ENCODE measurements at regions not wholly inside any gene's neighbourhood (a gene's known extent, or its start where the extent isn't known, plus 50 kb on each side); places are given as distances from the start of the nearest gene placed in this dataset.

DNA sequence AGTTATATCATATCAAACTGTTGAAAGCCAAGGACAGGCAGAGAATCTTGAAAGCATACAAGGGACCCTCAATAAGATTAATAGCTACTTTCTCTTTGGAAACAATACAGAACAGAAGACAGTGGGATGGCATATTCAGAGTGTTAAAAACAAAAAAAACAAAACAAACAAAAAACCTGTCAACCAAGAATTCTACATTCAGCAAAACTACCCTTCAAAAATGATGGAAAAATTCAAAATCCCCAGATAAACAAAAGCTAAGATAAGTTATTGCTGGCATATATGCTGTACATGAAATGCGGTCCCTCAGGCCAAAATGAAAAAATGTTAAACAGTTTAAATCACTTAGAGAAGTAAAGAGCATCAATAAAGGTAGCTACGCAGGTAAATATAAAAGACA is 425.1 kb downstream of the ACTL7B start:
- H3K4me1 ChIP-seq (ENCODE audit: control insufficient read depth in 1 of 2, insufficient read depth in 2 of 2, low read length in 2 of 2) = no peaks in the 10 kb centered on the region
- RAD21 ChIA-PET (ENCODE audit: low non-redundant PET in 1 of 2, low total read pairs in 2 of 2, uncharacterized antibody in 2 of 2, unreplicated experiment in 2 of 2) = no interaction called here
- H3K36me3 ChIP-seq (ENCODE audit: control insufficient read depth in 1 of 2, insufficient read depth in 2 of 2, low read length in 2 of 2) = no peaks in the 10 kb centered on the region
- BruUV-seq (replicated peaks) = no TSS peak
- H3K4me2 ChIP-seq (ENCODE audit: low read length) = no peak overlapping the region
- H2AFZ ChIP-seq (ENCODE audit: low read depth, low read length, poor library complexity, severe bottlenecking) = no peak overlapping the region
- H3K27ac ChIP-seq (ENCODE audit: low read depth, low read length) = no peak overlapping the region
- intact Hi-C loops (cut with micrococcal nuclease) = no loop called here
- H3K9ac ChIP-seq (ENCODE audit: low read length) = no peak overlapping the region
- no peak for DNase-seq (ENCODE audit: low read depth, low spot score)
- POLR2A ChIA-PET = no interaction called here
- H4K20me1 ChIP-seq (ENCODE audit: insufficient read depth) = no peaks in the 10 kb centered on the region
- no peaks in the 10 kb centered on the region for H3K79me2 ChIP-seq (ENCODE audit: insufficient read depth, low read length)
- ATAC-seq = no peak
- H3K27me3 ChIP-seq (ENCODE audit: insufficient read depth, low read length) = no peaks in the 10 kb centered on the region
- CTCF ChIA-PET = interaction anchor here (0.9 kb wide), 1 partner anchor 14 kb away, joined by 3 read pairs; no protein-coding TSS in a partner anchor
- no peaks in the 10 kb centered on the region; the same call in 1 of the 2 replicates for H3K9me2 ChIP-seq (ENCODE audit: insufficient read depth)
- TF ChIP-seq JUND (IDR thresholded peaks at IDR 0.05) = no peak
- no peak for TF ChIP-seq ZNF274 (IDR thresholded peaks at IDR 0.05; ENCODE audit: low read depth, low read length)
- TF ChIP-seq, protein P1, sequence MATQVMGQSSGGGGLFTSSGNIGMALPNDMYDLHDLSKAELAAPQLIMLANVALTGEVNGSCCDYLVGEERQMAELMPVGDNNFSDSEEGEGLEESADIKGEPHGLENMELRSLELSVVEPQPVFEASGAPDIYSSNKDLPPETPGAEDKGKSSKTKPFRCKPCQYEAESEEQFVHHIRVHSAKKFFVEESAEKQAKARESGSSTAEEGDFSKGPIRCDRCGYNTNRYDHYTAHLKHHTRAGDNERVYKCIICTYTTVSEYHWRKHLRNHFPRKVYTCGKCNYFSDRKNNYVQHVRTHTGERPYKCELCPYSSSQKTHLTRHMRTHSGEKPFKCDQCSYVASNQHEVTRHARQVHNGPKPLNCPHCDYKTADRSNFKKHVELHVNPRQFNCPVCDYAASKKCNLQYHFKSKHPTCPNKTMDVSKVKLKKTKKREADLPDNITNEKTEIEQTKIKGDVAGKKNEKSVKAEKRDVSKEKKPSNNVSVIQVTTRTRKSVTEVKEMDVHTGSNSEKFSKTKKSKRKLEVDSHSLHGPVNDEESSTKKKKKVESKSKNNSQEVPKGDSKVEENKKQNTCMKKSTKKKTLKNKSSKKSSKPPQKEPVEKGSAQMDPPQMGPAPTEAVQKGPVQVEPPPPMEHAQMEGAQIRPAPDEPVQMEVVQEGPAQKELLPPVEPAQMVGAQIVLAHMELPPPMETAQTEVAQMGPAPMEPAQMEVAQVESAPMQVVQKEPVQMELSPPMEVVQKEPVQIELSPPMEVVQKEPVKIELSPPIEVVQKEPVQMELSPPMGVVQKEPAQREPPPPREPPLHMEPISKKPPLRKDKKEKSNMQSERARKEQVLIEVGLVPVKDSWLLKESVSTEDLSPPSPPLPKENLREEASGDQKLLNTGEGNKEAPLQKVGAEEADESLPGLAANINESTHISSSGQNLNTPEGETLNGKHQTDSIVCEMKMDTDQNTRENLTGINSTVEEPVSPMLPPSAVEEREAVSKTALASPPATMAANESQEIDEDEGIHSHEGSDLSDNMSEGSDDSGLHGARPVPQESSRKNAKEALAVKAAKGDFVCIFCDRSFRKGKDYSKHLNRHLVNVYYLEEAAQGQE (IDR thresholded peaks at IDR 0.05; ENCODE audit: low read depth) = no peak
- TF ChIP-seq RAD21 (IDR thresholded peaks at IDR 0.05; ENCODE audit: low read depth) = no peak
- TF ChIP-seq YY1 (IDR thresholded peaks at IDR 0.05; ENCODE audit: extremely low read depth, insufficient replicate concordance, low read depth, low read length) = no peak
- TF ChIP-seq ZFX (IDR thresholded peaks at IDR 0.05) = no peak
- TF ChIP-seq POLR2AphosphoS5 (IDR thresholded peaks at IDR 0.05; ENCODE audit: low read depth, low read length) = no peak
- TF ChIP-seq, protein P2, sequence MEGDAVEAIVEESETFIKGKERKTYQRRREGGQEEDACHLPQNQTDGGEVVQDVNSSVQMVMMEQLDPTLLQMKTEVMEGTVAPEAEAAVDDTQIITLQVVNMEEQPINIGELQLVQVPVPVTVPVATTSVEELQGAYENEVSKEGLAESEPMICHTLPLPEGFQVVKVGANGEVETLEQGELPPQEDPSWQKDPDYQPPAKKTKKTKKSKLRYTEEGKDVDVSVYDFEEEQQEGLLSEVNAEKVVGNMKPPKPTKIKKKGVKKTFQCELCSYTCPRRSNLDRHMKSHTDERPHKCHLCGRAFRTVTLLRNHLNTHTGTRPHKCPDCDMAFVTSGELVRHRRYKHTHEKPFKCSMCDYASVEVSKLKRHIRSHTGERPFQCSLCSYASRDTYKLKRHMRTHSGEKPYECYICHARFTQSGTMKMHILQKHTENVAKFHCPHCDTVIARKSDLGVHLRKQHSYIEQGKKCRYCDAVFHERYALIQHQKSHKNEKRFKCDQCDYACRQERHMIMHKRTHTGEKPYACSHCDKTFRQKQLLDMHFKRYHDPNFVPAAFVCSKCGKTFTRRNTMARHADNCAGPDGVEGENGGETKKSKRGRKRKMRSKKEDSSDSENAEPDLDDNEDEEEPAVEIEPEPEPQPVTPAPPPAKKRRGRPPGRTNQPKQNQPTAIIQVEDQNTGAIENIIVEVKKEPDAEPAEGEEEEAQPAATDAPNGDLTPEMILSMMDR (IDR thresholded peaks at IDR 0.05 in 2 of 3, conservative IDR thresholded peaks at IDR 0.05 in 1 of 3; ENCODE audit: borderline replicate concordance in 1 of 3, insufficient read depth in 1 of 3, low read depth in 2 of 3, low read length in 2 of 3) = no peak
- no peak for TF ChIP-seq CBX3 (IDR thresholded peaks at IDR 0.05; ENCODE audit: low read depth)
- TF ChIP-seq SIN3A (IDR thresholded peaks at IDR 0.05; ENCODE audit: low read depth) = no peak
- TF ChIP-seq, protein P3, sequence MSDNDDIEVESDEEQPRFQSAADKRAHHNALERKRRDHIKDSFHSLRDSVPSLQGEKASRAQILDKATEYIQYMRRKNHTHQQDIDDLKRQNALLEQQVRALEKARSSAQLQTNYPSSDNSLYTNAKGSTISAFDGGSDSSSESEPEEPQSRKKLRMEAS (IDR thresholded peaks at IDR 0.05) = no peak
- TF ChIP-seq, protein P4, sequence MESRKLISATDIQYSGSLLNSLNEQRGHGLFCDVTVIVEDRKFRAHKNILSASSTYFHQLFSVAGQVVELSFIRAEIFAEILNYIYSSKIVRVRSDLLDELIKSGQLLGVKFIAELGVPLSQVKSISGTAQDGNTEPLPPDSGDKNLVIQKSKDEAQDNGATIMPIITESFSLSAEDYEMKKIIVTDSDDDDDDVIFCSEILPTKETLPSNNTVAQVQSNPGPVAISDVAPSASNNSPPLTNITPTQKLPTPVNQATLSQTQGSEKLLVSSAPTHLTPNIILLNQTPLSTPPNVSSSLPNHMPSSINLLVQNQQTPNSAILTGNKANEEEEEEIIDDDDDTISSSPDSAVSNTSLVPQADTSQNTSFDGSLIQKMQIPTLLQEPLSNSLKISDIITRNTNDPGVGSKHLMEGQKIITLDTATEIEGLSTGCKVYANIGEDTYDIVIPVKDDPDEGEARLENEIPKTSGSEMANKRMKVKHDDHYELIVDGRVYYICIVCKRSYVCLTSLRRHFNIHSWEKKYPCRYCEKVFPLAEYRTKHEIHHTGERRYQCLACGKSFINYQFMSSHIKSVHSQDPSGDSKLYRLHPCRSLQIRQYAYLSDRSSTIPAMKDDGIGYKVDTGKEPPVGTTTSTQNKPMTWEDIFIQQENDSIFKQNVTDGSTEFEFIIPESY (IDR thresholded peaks at IDR 0.05; ENCODE audit: extremely low read depth, insufficient replicate concordance, low read length) = no peak
- no peaks in the 10 kb centered on the region for H3K9me3 ChIP-seq (ENCODE audit: control insufficient read depth in 1 of 2, insufficient read depth in 1 of 2, low read depth in 1 of 2, low read length in 2 of 2)
- no peak overlapping the region for H3K4me3 ChIP-seq (replicated peaks in 1 of 2; ENCODE audit: low read depth in 1 of 2, low read length in 2 of 2)

Measured in HCT116 (cell line).